SK-N-MC (cell line): ENCODE measurements at regions not wholly inside any gene's neighbourhood (a gene's known extent, or its start where the extent isn't known, plus 50 kb on each side); places are given as distances from the start of the nearest gene placed in this dataset.

Source experiments
- EZH2 ChIP-seq: fragments of 200-600 bp; sonication (generic); IDR thresholded peaks from one replicate; pipeline ENCODE4 v1.6.1; 2017; ENCODE audit warnings: antibody characterized with exemption
- POLR2AphosphoS5 ChIP-seq: IDR thresholded peaks from 2 replicates; pipeline ENCODE4 v1.6.1; 2012; ENCODE audit warnings: mild to moderate bottlenecking, low read depth, low read length, borderline replicate concordance

DNA sequence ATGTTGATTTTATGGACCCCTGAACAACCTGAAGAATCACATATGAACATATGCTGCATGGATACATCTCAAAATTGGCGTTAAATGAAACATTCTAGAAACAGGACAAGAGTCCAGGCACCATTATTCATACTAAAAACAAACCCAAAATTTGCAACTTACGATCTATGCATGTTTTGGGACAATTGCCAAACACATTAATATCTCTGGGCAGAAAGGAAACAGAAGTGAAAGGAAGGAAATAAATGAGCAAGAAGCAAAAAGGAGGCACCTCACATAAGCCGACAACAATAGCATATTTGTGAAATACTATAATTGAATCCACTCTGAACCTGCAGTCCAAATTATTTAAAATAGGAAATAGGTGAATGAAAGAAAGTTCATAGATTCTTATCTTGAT, 1505.3 kb downstream of the AACS start:
- TF ChIP-seq EZH2 (no peak), POLR2AphosphoS5 (no peak)
